ENCODE measurements at regions not wholly inside any gene's neighbourhood (a gene's known extent, or its start where the extent isn't known, plus 50 kb on each side); places are given as distances from the start of the nearest gene placed in this dataset.

DNA sequence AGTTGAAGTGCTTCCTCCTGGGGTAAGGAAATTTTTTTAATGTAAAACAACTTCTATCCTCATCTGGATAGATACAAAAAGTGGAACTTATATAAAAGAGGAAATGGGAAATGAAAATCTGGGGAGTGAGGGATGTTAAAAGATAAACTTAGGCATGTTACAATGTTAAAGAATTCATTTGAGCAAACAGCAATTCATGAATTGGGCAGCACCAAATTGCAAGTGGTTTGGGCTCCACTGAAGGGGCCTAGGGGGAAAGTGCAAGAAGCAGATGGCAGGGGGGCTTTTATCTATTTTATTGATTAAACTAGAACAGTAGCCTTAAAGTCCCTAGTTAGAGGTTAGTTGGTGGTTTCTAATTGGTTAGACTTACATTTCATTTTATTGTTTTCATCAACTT, 118.1 kb upstream of the NAP1L1 start:
- TF ChIP-seq USF1 (IDR thresholded peaks at IDR 0.05) (no peak), RAD21 (IDR thresholded peaks at IDR 0.05; ENCODE audit: low read depth) (no peak), EGR1 (IDR thresholded peaks at IDR 0.05) (no peak), YY1 (IDR thresholded peaks at IDR 0.05; ENCODE audit: low read depth) (no peak)
